ENCODE measurements at regions not wholly inside any gene's neighbourhood (a gene's known extent, or its start where the extent isn't known, plus 50 kb on each side); places are given as distances from the start of the nearest gene placed in this dataset.
"Not testable (repeated sequence)": the region's sequence is repeated elsewhere in the genome, so short reads cannot be mapped to it uniquely, and the experiment has no call there.

GRCh38 chr14:18656627-18657026 is 55.7 kb downstream of the OR11H12 start:
- Histone ChIP-seq H3K27me3 (no peaks in the 10 kb centered on the region), H3K4me3 (no peak overlapping the region), H3K9me3 (peaks cover 0 to 10% (median 0%) of the 10 kb centered on the region in 4 donors), H3K27ac (no peak overlapping the region), H3K4me1 (no peaks in the 10 kb centered on the region), H3K36me3 (no peaks in the 10 kb centered on the region)
- WGBS, 2 donors, result 61% methylated on average over 3 of the region's 3 CpGs
- DNase-seq (no peak), ATAC-seq (ENCODE audit: low FRiP score in 2 of 2) (no peak)
- TF ChIP-seq POLR2A (IDR thresholded peaks at IDR 0.05) (no peak), EP300 (IDR thresholded peaks at IDR 0.05) (no peak), POLR2AphosphoS5 (IDR thresholded peaks at IDR 0.05) (no peak), CTCF (IDR thresholded peaks at IDR 0.05) (no peak)

GRCh38 chr14:18659892-18660584 is 59.1 kb downstream of the OR11H12 start:
- not testable (repeated sequence) for DNase-seq, H3K36me3 ChIP-seq, H3K4me1 ChIP-seq, H3K27me3 ChIP-seq, H3K27ac ChIP-seq, H3K9me3 ChIP-seq, H3K4me3 ChIP-seq
- peak; percentile 12 to 32 for ATAC-seq (ENCODE audit: low FRiP score in 2 of 2)
- 71 to 77% methylated on average over 11 of the region's 11 CpGs for WGBS, 2 donors

- no peak overlapping the region for H3K27ac ChIP-seq
- DNase-seq (no peak), ATAC-seq (ENCODE audit: low FRiP score in 2 of 2) (peak; percentile 26 to 66)
- H3K9me3 ChIP-seq, result peaks cover 0 to 10% (median 0%) of the 10 kb centered on the region in 4 donors
- 67 to 82% methylated on average over 8 of the region's 8 CpGs for WGBS, 2 donors
- no peaks in the 10 kb centered on the region for H3K36me3 ChIP-seq
- H3K4me3 ChIP-seq, result no peak overlapping the region
- no peaks in the 10 kb centered on the region for H3K27me3 ChIP-seq
- no peaks in the 10 kb centered on the region for H3K4me1 ChIP-seq
- TF ChIP-seq POLR2A (IDR thresholded peaks at IDR 0.05), result no peak
- no peak for TF ChIP-seq EP300 (IDR thresholded peaks at IDR 0.05)
- no peak for TF ChIP-seq CTCF (IDR thresholded peaks at IDR 0.05)
Observed at GRCh38 chr14:18660585-18660922, 59.6 kb downstream of the OR11H12 start.

- H3K4me1 ChIP-seq; H3K36me3 ChIP-seq; DNase-seq; H3K4me3 ChIP-seq; H3K27ac ChIP-seq; H3K9me3 ChIP-seq; ATAC-seq (ENCODE audit: low FRiP score in 2 of 2); H3K27me3 ChIP-seq: not testable (repeated sequence)
- 55 to 62% methylated on average over 4 of the region's 4 CpGs for WGBS, 2 donors
Observed at GRCh38 chr14:18667843-18668242, 66.9 kb downstream of the OR11H12 start.

GRCh38 chr14:18688346-18688745 is 87.4 kb downstream of the OR11H12 start:
- TF ChIP-seq POLR2AphosphoS5 (IDR thresholded peaks at IDR 0.05) (no peak), POLR2A (IDR thresholded peaks at IDR 0.05) (no peak), CTCF (IDR thresholded peaks at IDR 0.05) (no peak), EP300 (IDR thresholded peaks at IDR 0.05) (no peak)
- no peak overlapping the region for H3K4me3 ChIP-seq
- H3K27ac ChIP-seq, result no peak overlapping the region
- DNase-seq (no peak), ATAC-seq (ENCODE audit: low FRiP score in 2 of 2) (no peak)
- no peaks in the 10 kb centered on the region for H3K27me3 ChIP-seq
- 34 to 41% methylated on average over 2 of the region's 2 CpGs for WGBS, 2 donors
- no peaks in the 10 kb centered on the region for H3K9me3 ChIP-seq
- no peaks in the 10 kb centered on the region for H3K4me1 ChIP-seq
- H3K36me3 ChIP-seq, result no peaks in the 10 kb centered on the region

Small RNA genes in the stretch of these regions (small RNA-seq; reads per million reads assigned to genes)
- 0 reads per million in 4 donors for gene CR383656.3
